Small intestine (tissue), 7 donors: ENCODE measurements at regions not wholly inside any gene's neighbourhood (a gene's known extent, or its start where the extent isn't known, plus 50 kb on each side); places are given as distances from the start of the nearest gene placed in this dataset.

Source experiments
- DNase-seq, 2 donors: peaks; one replicate each; pipeline versions ENCODE4 v3.0.0 to v3.0.0-alpha.2; 2013
- FAIRE-seq: peaks from 2 replicates; lab custom pipeline; 2012; peaks lifted over from hg19 to GRCh38; lab: Jason Lieb, UNC
- H3K27ac ChIP-seq, 3 donors: one replicate each; pipeline ENCODE4 v1.5.1; 2013; ENCODE audit warnings: low read length in 2 of 3, mild to moderate bottlenecking in 2 of 3, control low read depth in 1 of 3, inconsistent platforms in 1 of 3, low read depth in 1 of 3, moderate library complexity in 1 of 3
- H3K27me3 ChIP-seq, 3 donors: one replicate each; pipeline ENCODE4 v1.6.1; 2013; ENCODE audit warnings: low read length in 3 of 3, inconsistent platforms in 1 of 3; ENCODE audit not compliant: control insufficient read depth in 3 of 3, insufficient read depth in 3 of 3
- H3K36me3 ChIP-seq, 3 donors: one replicate each; pipeline ENCODE4 v1.6.1; 2013; ENCODE audit warnings: low read length in 3 of 3, inconsistent platforms in 1 of 3, low read depth in 1 of 3, mild to moderate bottlenecking in 1 of 3, moderate library complexity in 1 of 3; ENCODE audit not compliant: control insufficient read depth in 3 of 3, insufficient read depth in 2 of 3
- H3K4me1 ChIP-seq, 3 donors: one replicate each; pipeline ENCODE4 v1.6.1; 2013; ENCODE audit warnings: low read length in 2 of 3, inconsistent platforms in 1 of 3, low read depth in 1 of 3, mild to moderate bottlenecking in 1 of 3, moderate library complexity in 1 of 3; ENCODE audit not compliant: control insufficient read depth in 3 of 3, insufficient read depth in 2 of 3
- H3K4me3 ChIP-seq, 3 donors: one replicate each; pipeline ENCODE4 v1.5.1; 2013; ENCODE audit warnings: low read length in 3 of 3, control low read depth in 1 of 3, inconsistent platforms in 1 of 3, low read depth in 1 of 3, mild to moderate bottlenecking in 1 of 3, moderate library complexity in 1 of 3
- H3K9me3 ChIP-seq, 2 donors: one replicate each; pipeline ENCODE4 v1.6.1; 2013; ENCODE audit warnings: low read depth in 1 of 2, low read length in 1 of 2; ENCODE audit not compliant: control insufficient read depth in 2 of 2, insufficient read depth in 1 of 2
- WGBS, 3 donors: extraction: QIAGEN DNeasy Blood & Tissue Kit; methylation state at CpG; one replicate each; pipeline ENCODE4 v1.1.7; 2013; 5-methylcytosine and 5-hydroxymethylcytosine counted together
- donor health status: healthy with polysubstance abuse.
- donor health status: control.
- donor health status: control.
- donor health status: Bipolar disorder and iron deficiency.
- donor health status: healthy.

DNA sequence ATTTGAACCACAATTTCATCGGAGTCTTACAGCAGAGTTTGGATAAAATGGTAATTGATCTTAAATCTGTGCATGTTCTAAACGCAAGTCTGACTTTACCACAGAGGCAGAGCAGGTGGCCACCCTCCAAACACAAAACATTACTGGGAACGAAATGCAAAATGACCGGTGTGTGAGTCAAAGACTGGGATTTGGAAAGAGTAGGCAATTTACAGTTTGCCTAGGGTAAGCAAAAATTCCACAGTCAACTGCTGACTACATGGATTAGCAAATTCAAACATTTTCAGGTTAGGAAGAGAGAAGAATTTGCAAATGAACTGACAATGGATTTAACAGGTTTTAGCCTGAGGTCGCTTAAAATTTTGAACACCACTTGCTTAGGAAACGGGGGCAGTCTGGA lies 444.4 kb downstream of the HDGFL1 start:
- Histone ChIP-seq H3K27me3 (no peaks in the 10 kb centered on the region), H3K4me1 (no peaks in the 10 kb centered on the region), H3K4me3 (no peak overlapping the region), H3K9me3 (no peaks in the 10 kb centered on the region), H3K27ac (no peak overlapping the region), H3K36me3 (no peaks in the 10 kb centered on the region)
- no peak for DNase-seq
- FAIRE-seq, result no peak
- 64 to 76% (median 71%) methylated on average over 6 of the region's 6 CpGs for WGBS, 3 donors

GRCh38 chr6:23016696-23017095 lies 447.3 kb downstream of the HDGFL1 start:
- no peak for FAIRE-seq
- Histone ChIP-seq H3K36me3 (no peaks in the 10 kb centered on the region), H3K9me3 (no peaks in the 10 kb centered on the region), H3K27me3 (no peaks in the 10 kb centered on the region), H3K4me3 (no peak overlapping the region), H3K27ac (no peak overlapping the region), H3K4me1 (no peaks in the 10 kb centered on the region)
- no peak for DNase-seq
- 53 to 63% (median 58%) methylated on average over 2 of the region's 2 CpGs for WGBS, 3 donors

GRCh38 chr6:23021487-23021886 lies 452.1 kb downstream of the HDGFL1 start:
- Histone ChIP-seq H3K27ac (no peak overlapping the region), H3K27me3 (no peaks in the 10 kb centered on the region), H3K9me3 (no peaks in the 10 kb centered on the region), H3K36me3 (no peaks in the 10 kb centered on the region), H3K4me3 (no peak overlapping the region), H3K4me1 (no peaks in the 10 kb centered on the region)
- DNase-seq (no peak), FAIRE-seq (no peak)

DNA sequence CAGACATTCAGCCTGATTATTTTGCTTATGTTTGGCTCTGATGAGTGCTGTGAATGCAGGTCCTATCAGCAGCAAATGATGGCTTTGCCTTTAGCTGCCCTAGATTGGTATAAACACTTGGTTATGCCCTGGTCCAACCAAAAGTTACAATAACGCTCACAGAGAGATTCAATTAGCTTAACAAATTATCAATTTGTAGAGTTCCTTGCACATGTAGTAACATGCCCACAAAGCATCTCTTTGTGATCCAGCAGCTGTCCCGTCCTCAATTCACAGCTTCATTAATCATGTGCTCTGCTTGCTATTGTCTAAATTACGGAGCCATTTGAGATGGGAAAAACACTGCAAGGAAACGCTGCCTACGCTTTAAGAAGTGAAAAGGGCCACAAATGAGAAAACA lies 457.9 kb downstream of the HDGFL1 start:
- Histone ChIP-seq H3K27me3 (no peaks in the 10 kb centered on the region), H3K4me1 (no peaks in the 10 kb centered on the region), H3K9me3 (no peaks in the 10 kb centered on the region), H3K4me3 (no peak overlapping the region), H3K36me3 (no peaks in the 10 kb centered on the region), H3K27ac (no peak overlapping the region)
- no peak for FAIRE-seq
- 79 to 84% (median 80%) methylated on average over 5 of the region's 5 CpGs for WGBS, 3 donors
- no peak for DNase-seq

DNA sequence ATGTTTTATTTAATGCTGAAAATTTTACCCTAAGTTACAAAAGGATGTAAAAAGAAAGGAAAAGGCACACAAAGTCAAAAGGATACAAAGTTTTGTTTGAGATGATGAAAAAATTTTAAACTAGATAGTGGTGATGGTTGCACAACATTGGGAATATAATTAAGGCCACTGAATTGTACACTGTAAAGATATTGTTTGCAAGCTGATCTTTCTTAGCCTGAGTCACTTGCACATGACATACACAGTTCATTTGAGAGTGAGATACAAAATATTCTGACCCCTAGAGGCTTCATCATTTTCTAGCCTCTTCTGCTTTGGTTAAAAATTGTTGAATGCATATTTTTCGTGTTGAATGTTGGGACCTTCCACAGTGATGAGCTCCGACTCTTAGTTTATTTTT lies 462.6 kb downstream of the HDGFL1 start:
- Histone ChIP-seq H3K27ac (no peak overlapping the region), H3K27me3 (no peaks in the 10 kb centered on the region), H3K4me3 (no peak overlapping the region), H3K36me3 (no peaks in the 10 kb centered on the region), H3K9me3 (no peaks in the 10 kb centered on the region), H3K4me1 (no peaks in the 10 kb centered on the region)
- FAIRE-seq, result no peak
- DNase-seq, result no peak
- WGBS, 3 donors, result 78 to 88% (median 84%) methylated on average over 2 of the region's 2 CpGs

DNA sequence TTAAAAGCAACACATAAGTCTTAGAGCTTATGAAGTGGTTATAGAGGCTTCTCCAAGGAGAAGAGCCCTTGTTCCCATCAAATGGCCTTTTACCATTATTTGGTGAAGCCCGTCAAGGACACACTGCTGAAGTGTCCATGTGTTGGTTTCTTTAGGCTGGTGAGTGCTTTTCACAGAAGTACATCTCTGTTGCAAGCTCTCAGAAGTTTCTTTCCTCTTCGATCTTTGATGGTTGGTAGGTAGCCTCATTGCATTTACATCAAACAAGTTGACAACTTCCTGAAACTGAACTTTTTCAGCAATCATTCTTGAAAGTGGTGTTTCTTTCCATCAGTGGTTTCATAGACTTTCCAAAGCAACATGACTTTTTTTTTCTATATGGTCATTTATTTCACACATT lies 465.6 kb downstream of the HDGFL1 start:
- WGBS, 3 donors, result 72 to 92% (median 81%) methylated on average over 2 of the region's 2 CpGs
- FAIRE-seq, result no peak
- H3K4me3 ChIP-seq, result no peak overlapping the region

GRCh38 chr6:23036406-23036983 lies 467.1 kb downstream of the HDGFL1 start:
- no peak overlapping the region for H3K4me3 ChIP-seq
- DNase-seq (no peak), FAIRE-seq (no peak)
- H3K36me3 ChIP-seq, result no peaks in the 10 kb centered on the region
- no peaks in the 10 kb centered on the region for H3K4me1 ChIP-seq
- H3K27ac ChIP-seq, result no peak overlapping the region
- no peaks in the 10 kb centered on the region for H3K9me3 ChIP-seq
- 68 to 89% (median 88%) methylated on average over 4 of the region's 4 CpGs for WGBS, 3 donors
- peaks cover 0 to 2% (median 0%) of the 10 kb centered on the region in 3 donors for H3K27me3 ChIP-seq

More for the DNA sequence above, 465.6 kb downstream of the HDGFL1 start:
- Histone ChIP-seq H3K27me3 (no peaks in the 10 kb centered on the region), H3K4me1 (no peaks in the 10 kb centered on the region), H3K36me3 (no peaks in the 10 kb centered on the region), H3K27ac (no peak overlapping the region), H3K9me3 (no peaks in the 10 kb centered on the region)
- no peak for DNase-seq

DNA sequence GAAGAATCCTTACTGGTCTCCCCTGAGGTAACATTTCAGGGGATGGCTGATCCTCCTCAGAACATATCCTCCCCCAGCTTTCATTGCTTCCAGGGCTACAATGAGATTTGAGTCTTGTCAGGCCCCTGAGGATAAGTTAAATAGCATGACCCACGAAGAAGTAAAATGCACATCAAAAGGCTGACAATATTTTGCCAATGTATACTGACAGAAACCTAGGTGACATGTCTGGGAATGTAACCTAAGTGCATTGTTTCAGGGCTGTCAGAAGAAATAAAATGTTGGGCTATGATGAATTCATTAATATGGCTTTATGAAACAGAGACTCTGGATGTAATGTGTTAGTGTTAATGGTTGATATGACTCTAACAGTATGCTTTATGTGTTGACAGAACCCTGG lies 471.5 kb downstream of the HDGFL1 start:
- Histone ChIP-seq H3K27me3 (peaks cover 0 to 2% (median 0%) of the 10 kb centered on the region in 3 donors), H3K4me3 (no peak overlapping the region), H3K9me3 (no peaks in the 10 kb centered on the region), H3K4me1 (no peaks in the 10 kb centered on the region), H3K27ac (no peak overlapping the region), H3K36me3 (no peaks in the 10 kb centered on the region)
- FAIRE-seq (no peak), DNase-seq (no peak)
- 21 to 80% (median 43%) methylated on average over 1 of the region's 1 CpG for WGBS, 3 donors

GRCh38 chr6:23045280-23045679 lies 475.9 kb downstream of the HDGFL1 start:
- Histone ChIP-seq H3K9me3 (no peaks in the 10 kb centered on the region), H3K27ac (no peak overlapping the region), H3K4me1 (no peaks in the 10 kb centered on the region), H3K27me3 (no peaks in the 10 kb centered on the region), H3K4me3 (no peak overlapping the region), H3K36me3 (no peaks in the 10 kb centered on the region)
- DNase-seq, result no peak
- FAIRE-seq, result no peak
